ENCODE measurements at regions not wholly inside any gene's neighbourhood (a gene's known extent, or its start where the extent isn't known, plus 50 kb on each side); places are given as distances from the start of the nearest gene placed in this dataset.

- H3K9me3 ChIP-seq (ENCODE audit: control insufficient read depth, low read length, poor library complexity, severe bottlenecking) = no peaks in the 10 kb centered on the region
- H3K27me3 Mint-ChIP-seq = no peaks in the 10 kb centered on the region
- H3K36me3 Mint-ChIP-seq (ENCODE audit: low read depth) = no peaks in the 10 kb centered on the region
- H3K4me1 Mint-ChIP-seq = no peaks in the 10 kb centered on the region
- ATAC-seq = no peak
- H3K27ac Mint-ChIP-seq = no peak overlapping the region
- H3K4me3 Mint-ChIP-seq = no peak overlapping the region
- DNase-seq = no peak
These were observed 464.5 kb downstream of the MTRR start for GRCh38 chr5:8333485-8333884.

GRCh38 chr5:8333977-8334376, 465.0 kb downstream of the MTRR start:
- Mint-ChIP-seq H3K27me3 (no peaks in the 10 kb centered on the region), H3K27ac (no peak overlapping the region), H3K4me1 (no peaks in the 10 kb centered on the region), H3K36me3 (ENCODE audit: low read depth) (no peaks in the 10 kb centered on the region), H3K4me3 (no peak overlapping the region)
- DNase-seq (no peak), ATAC-seq (no peak)
- no peaks in the 10 kb centered on the region for H3K9me3 ChIP-seq (ENCODE audit: control insufficient read depth, low read length, poor library complexity, severe bottlenecking)

- H3K9me3 ChIP-seq (ENCODE audit: control insufficient read depth, low read length, poor library complexity, severe bottlenecking) = peaks cover 3% of the 10 kb centered on the region
- ATAC-seq = no peak
These were observed 471.3 kb downstream of the MTRR start for GRCh38 chr5:8340261-8340660.

DNA sequence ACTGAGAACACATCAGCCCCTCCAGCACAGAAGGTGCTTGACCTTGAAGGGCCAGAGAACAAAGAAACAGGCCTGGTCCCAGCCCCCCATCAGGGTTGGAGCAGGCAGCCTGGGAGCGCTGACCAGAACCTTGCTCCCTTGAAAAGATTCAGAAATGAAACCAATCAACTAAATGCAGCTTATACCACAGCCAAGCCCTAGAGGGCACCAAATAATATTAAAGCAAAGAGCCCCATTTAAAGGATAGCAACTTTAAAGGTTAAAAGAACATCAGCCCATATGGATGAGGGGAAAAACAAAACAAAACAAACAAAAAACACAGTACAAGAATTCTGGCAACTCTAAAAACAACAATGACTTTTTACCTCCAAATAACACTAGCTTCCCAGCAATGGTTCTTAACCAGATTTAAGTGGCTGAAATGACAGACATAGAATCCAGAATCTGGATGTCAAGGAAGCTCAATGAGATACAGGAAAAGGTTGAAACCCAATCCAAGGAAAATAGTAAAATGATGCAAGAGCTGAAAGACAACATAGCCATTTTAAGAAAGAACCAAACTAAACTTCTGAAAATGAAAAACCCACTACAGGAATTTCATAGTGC, 471.9 kb downstream of the MTRR start:
- H3K9me3 ChIP-seq (ENCODE audit: control insufficient read depth, low read length, poor library complexity, severe bottlenecking) = peaks cover 4% of the 10 kb centered on the region
- H3K27me3 Mint-ChIP-seq = no peaks in the 10 kb centered on the region
- no peak for DNase-seq
- H3K36me3 Mint-ChIP-seq (ENCODE audit: low read depth) = no peaks in the 10 kb centered on the region
- no peak for ATAC-seq
- no peak overlapping the region for H3K4me3 Mint-ChIP-seq
- no peaks in the 10 kb centered on the region for H3K4me1 Mint-ChIP-seq
- H3K27ac Mint-ChIP-seq = no peak overlapping the region

More at GRCh38 chr5:8340261-8340660, 471.3 kb downstream of the MTRR start:
- H3K4me1 Mint-ChIP-seq = no peaks in the 10 kb centered on the region
- no peaks in the 10 kb centered on the region for H3K27me3 Mint-ChIP-seq
- DNase-seq = no peak
- no peaks in the 10 kb centered on the region for H3K36me3 Mint-ChIP-seq (ENCODE audit: low read depth)
- no peak overlapping the region for H3K27ac Mint-ChIP-seq
- H3K4me3 Mint-ChIP-seq = no peak overlapping the region

GRCh38 chr5:8341406-8341805, 472.5 kb downstream of the MTRR start:
- ATAC-seq = no peak
- Mint-ChIP-seq H3K27ac (no peak overlapping the region), H3K27me3 (no peaks in the 10 kb centered on the region), H3K36me3 (ENCODE audit: low read depth) (no peaks in the 10 kb centered on the region), H3K4me3 (no peak overlapping the region), H3K4me1 (no peaks in the 10 kb centered on the region)
- no peak for DNase-seq
- peaks cover 4% of the 10 kb centered on the region for H3K9me3 ChIP-seq (ENCODE audit: control insufficient read depth, low read length, poor library complexity, severe bottlenecking)

GRCh38 chr5:8347984-8348383, 479.0 kb downstream of the MTRR start:
- no peak overlapping the region for H3K27ac Mint-ChIP-seq
- no peak for ATAC-seq
- peaks cover 4% of the 10 kb centered on the region for H3K9me3 ChIP-seq (ENCODE audit: control insufficient read depth, low read length, poor library complexity, severe bottlenecking)
- no peak overlapping the region for H3K4me3 Mint-ChIP-seq
- no peaks in the 10 kb centered on the region for H3K4me1 Mint-ChIP-seq
- no peak for DNase-seq
- no peaks in the 10 kb centered on the region for H3K36me3 Mint-ChIP-seq (ENCODE audit: low read depth)
- H3K27me3 Mint-ChIP-seq = no peaks in the 10 kb centered on the region

DNA sequence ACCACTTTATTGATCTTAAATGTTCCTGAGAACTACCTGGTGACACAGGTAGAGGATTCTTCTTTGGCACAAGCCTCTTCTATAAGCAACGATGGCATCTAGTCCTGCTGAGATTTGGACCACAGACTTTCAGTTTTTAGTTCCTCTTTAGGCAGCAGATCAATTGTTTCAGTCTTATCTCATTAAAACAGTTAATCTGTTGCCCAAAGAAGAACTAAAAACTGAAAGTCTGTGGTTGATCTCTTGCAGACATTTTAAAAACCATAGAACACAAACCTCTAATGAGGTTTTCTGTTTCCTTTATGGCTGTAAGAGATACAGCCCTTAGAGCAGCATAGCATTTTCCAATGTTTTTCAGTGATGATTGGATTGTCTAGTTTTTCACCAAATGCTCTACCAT, 480.9 kb downstream of the MTRR start:
- no peaks in the 10 kb centered on the region for H3K36me3 Mint-ChIP-seq (ENCODE audit: low read depth)

DNA sequence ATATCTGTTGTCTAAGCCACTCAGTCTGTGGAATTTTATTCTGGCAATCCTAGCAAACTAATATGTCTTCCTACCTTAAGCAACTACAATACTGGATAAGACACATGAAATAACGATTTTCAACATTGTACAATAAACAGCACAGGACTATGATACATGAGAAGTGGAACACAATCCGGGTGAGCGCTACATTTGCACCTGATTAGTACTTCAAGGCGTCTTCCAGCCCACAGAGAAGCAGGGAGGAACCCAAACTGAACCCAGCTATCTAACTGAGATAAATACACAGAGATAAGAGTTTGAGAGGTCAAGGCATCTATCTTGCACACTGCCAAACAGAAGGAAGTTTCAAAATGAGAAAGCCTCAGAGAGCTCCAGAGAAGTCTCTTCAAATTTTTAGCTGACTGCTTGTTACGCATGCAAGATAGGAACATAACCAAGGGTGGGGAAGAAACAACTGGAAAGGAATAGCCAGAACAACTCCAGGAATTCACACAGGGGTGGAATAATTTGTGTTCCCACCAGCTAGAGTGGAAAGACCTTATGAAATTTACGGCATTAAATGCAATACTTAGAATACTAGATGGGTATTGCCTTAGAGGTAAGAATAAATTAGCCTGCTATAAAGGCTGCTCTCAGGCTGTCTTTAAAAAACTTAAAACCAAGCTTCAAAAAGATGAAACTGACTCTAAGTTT, 481.8 kb downstream of the MTRR start:
- no peak overlapping the region for H3K27ac Mint-ChIP-seq
- H3K4me1 Mint-ChIP-seq = no peaks in the 10 kb centered on the region
- no peak for DNase-seq

More for the DNA sequence above, 480.9 kb downstream of the MTRR start:
- no peak for DNase-seq
- ATAC-seq = no peak
- H3K27ac Mint-ChIP-seq = no peak overlapping the region
- peaks cover 4% of the 10 kb centered on the region for H3K9me3 ChIP-seq (ENCODE audit: control insufficient read depth, low read length, poor library complexity, severe bottlenecking)
- no peaks in the 10 kb centered on the region for H3K27me3 Mint-ChIP-seq
- H3K4me3 Mint-ChIP-seq = no peak overlapping the region
- no peaks in the 10 kb centered on the region for H3K4me1 Mint-ChIP-seq

GRCh38 chr5:8355981-8356380, 487.0 kb downstream of the MTRR start:
- DNase-seq (no peak), ATAC-seq (no peak)
- Mint-ChIP-seq H3K4me3 (no peak overlapping the region), H3K36me3 (ENCODE audit: low read depth) (no peaks in the 10 kb centered on the region), H3K4me1 (no peaks in the 10 kb centered on the region), H3K27me3 (no peaks in the 10 kb centered on the region), H3K27ac (no peak overlapping the region)
- H3K9me3 ChIP-seq (ENCODE audit: control insufficient read depth, low read length, poor library complexity, severe bottlenecking) = no peaks in the 10 kb centered on the region

More for the DNA sequence above, 481.8 kb downstream of the MTRR start:
- Mint-ChIP-seq H3K27me3 (no peaks in the 10 kb centered on the region), H3K4me3 (no peak overlapping the region), H3K36me3 (ENCODE audit: low read depth) (no peaks in the 10 kb centered on the region)
- H3K9me3 ChIP-seq (ENCODE audit: control insufficient read depth, low read length, poor library complexity, severe bottlenecking) = no peaks in the 10 kb centered on the region
- ATAC-seq = no peak

DNA sequence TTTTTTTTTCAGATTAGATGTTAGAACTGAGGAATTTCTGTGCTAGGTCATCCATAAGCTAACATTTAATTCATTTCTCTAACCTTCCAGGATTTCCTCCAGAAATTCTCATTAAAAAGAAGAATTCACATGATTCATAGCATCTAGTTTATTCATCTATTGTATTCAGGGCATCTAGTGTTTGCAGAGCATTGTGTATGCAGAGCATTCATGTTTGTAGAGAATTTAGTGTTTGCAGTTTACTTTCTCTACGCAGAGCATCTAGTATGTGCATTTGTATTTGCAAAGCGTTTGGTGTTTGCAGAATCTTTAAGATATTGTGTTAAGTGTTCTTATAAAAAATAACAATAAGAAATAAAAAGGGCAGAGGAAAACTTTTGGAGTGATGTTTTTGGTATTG, 491.1 kb downstream of the MTRR start:
- Mint-ChIP-seq H3K4me1 (no peaks in the 10 kb centered on the region), H3K36me3 (ENCODE audit: low read depth) (no peaks in the 10 kb centered on the region), H3K27ac (no peak overlapping the region), H3K4me3 (no peak overlapping the region), H3K27me3 (no peaks in the 10 kb centered on the region)
- DNase-seq = no peak
- no peaks in the 10 kb centered on the region for H3K9me3 ChIP-seq (ENCODE audit: control insufficient read depth, low read length, poor library complexity, severe bottlenecking)
- no peak for ATAC-seq

- Mint-ChIP-seq H3K4me3 (no peak overlapping the region), H3K27ac (no peak overlapping the region), H3K4me1 (no peaks in the 10 kb centered on the region), H3K36me3 (ENCODE audit: low read depth) (no peaks in the 10 kb centered on the region), H3K27me3 (no peaks in the 10 kb centered on the region)
- ATAC-seq (no peak), DNase-seq (no peak)
- no peaks in the 10 kb centered on the region for H3K9me3 ChIP-seq (ENCODE audit: control insufficient read depth, low read length, poor library complexity, severe bottlenecking)
These were observed 493.5 kb downstream of the MTRR start for GRCh38 chr5:8362495-8362894.

DNA sequence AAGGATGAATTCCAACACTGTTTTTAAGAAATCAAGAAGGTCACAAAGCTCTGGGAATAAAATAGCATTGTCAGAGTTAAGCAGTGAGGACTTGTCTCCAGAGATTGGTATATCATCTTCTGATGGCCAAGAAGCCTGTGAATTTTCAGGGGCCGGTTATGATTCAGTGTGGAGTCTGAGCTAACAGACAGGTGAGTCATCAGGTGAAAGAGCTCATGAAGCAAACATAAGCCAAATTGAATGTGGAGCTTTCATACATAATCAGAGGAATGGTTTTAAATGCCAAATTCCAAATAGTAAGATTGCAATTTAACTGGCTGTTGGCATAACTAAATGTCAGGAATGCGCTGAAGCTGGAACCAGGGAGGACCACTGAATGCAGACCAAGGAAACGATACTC, 494.2 kb downstream of the MTRR start:
- no peak overlapping the region for H3K4me3 Mint-ChIP-seq
- H3K36me3 Mint-ChIP-seq (ENCODE audit: low read depth) = no peaks in the 10 kb centered on the region
- no peaks in the 10 kb centered on the region for H3K27me3 Mint-ChIP-seq
- DNase-seq (no peak), ATAC-seq (no peak)
- H3K27ac Mint-ChIP-seq = no peak overlapping the region
- no peaks in the 10 kb centered on the region for H3K4me1 Mint-ChIP-seq
- no peaks in the 10 kb centered on the region for H3K9me3 ChIP-seq (ENCODE audit: control insufficient read depth, low read length, poor library complexity, severe bottlenecking)

DNA sequence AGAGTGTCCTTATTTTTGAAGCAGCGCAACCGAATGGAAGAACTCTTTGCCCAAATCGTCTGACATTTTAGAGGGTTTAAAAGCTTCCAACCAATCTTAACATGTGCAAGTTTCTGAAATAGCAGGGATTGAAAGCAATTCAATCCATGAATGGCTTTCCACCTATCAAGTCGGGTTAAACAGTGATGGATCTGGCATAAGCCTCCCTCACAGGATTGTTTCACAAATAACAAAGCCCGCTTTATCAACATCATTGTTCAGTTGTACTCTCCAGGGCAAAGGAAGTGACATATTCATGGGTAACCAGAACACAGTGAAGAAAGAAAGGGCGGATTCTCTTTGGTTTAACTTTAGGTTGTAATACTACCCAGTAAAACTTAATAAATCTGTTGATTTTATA, 497.3 kb downstream of the MTRR start:
- Mint-ChIP-seq H3K4me3 (no peak overlapping the region), H3K36me3 (ENCODE audit: low read depth) (no peaks in the 10 kb centered on the region), H3K27ac (no peak overlapping the region), H3K4me1 (no peaks in the 10 kb centered on the region), H3K27me3 (no peaks in the 10 kb centered on the region)
- ATAC-seq (no peak), DNase-seq (no peak)
- no peaks in the 10 kb centered on the region for H3K9me3 ChIP-seq (ENCODE audit: control insufficient read depth, low read length, poor library complexity, severe bottlenecking)

- Mint-ChIP-seq H3K4me3 (no peak overlapping the region), H3K27me3 (no peaks in the 10 kb centered on the region), H3K36me3 (ENCODE audit: low read depth) (no peaks in the 10 kb centered on the region), H3K27ac (no peak overlapping the region), H3K4me1 (no peaks in the 10 kb centered on the region)
- DNase-seq (no peak), ATAC-seq (no peak)
- H3K9me3 ChIP-seq (ENCODE audit: control insufficient read depth, low read length, poor library complexity, severe bottlenecking) = no peaks in the 10 kb centered on the region
These were observed 507.5 kb downstream of the MTRR start for GRCh38 chr5:8376478-8376877.
